Peyer's patch (tissue), 4 donors: ENCODE measurements at regions not wholly inside any gene's neighbourhood (a gene's known extent, or its start where the extent isn't known, plus 50 kb on each side); places are given as distances from the start of the nearest gene placed in this dataset.
"Not testable (repeated sequence)": the region's sequence is repeated elsewhere in the genome, so short reads cannot be mapped to it uniquely, and the experiment has no call there.

Experiments used
- POLR2A ChIP-seq, 2 donors: fragments of 450-650 bp; IDR thresholded peaks; one replicate each; pipeline ENCODE4 v1.5.1; 2017; ENCODE audit warnings: antibody characterized with exemption in 2 of 2, mild to moderate bottlenecking in 2 of 2, moderate library complexity in 2 of 2
- TF ChIP-seq, protein P1 (sequence below), 6 experiments: fragments of 450-650 bp in 4 of 6; fragments of 200-600 bp in 2 of 6; sonication (generic) in 1 of 6; IDR thresholded peaks; one replicate each; pipeline ENCODE4 v1.5.1; 2017 to 2019; ENCODE audit warnings: antibody characterized with exemption in 6 of 6, mild to moderate bottlenecking in 3 of 6, moderate library complexity in 1 of 6

DNA sequence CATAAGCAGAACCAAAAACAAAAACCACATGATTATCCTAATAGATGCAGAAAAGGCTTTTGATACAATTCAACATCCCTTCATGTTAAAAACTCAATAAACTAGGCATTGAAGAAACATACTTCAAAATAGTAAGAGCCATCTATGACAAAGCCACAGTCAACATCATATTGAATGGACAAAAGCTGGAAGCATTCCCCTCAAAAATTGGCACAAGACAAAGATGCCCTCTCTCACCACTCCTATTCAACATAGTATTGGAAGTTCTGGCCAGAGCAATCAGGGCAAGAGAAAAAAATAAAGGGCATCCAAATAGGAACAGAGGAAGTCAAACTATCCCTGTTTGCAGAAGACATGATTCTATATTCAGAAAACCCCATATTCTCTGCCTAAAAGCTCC lies 108.7 kb upstream of the PRR23C start:
- TF ChIP-seq, protein P1, sequence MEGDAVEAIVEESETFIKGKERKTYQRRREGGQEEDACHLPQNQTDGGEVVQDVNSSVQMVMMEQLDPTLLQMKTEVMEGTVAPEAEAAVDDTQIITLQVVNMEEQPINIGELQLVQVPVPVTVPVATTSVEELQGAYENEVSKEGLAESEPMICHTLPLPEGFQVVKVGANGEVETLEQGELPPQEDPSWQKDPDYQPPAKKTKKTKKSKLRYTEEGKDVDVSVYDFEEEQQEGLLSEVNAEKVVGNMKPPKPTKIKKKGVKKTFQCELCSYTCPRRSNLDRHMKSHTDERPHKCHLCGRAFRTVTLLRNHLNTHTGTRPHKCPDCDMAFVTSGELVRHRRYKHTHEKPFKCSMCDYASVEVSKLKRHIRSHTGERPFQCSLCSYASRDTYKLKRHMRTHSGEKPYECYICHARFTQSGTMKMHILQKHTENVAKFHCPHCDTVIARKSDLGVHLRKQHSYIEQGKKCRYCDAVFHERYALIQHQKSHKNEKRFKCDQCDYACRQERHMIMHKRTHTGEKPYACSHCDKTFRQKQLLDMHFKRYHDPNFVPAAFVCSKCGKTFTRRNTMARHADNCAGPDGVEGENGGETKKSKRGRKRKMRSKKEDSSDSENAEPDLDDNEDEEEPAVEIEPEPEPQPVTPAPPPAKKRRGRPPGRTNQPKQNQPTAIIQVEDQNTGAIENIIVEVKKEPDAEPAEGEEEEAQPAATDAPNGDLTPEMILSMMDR (IDR thresholded peaks at IDR 0.05), result not testable (repeated sequence)
- TF ChIP-seq POLR2A (IDR thresholded peaks at IDR 0.05), result not testable (repeated sequence)
